HepG2 (cell line): ENCODE measurements at regions not wholly inside any gene's neighbourhood (a gene's known extent, or its start where the extent isn't known, plus 50 kb on each side); places are given as distances from the start of the nearest gene placed in this dataset.

Source experiments
- CREM ChIP-seq, 2 experiments: sonication (generic) in 1 of 2; formaldehyde crosslinking in 1 of 2; IDR thresholded peaks; 2 replicates each; pipeline versions ENCODE4 v1.4.0 to v1.6.1; 2016 to 2020; ENCODE audit warnings: antibody characterized with exemption in 1 of 2, mild to moderate bottlenecking in 1 of 2, missing genetic modification reagents in 1 of 2
- FOXA1 ChIP-seq, 2 experiments: fragments of 450-650 bp in 1 of 2; sonication (generic) in 1 of 2; formaldehyde crosslinking in 1 of 2; IDR thresholded peaks; 2 replicates each; pipeline versions ENCODE4 v1.4.0 to v1.6.1; 2016 to 2020; ENCODE audit warnings: missing genetic modification reagents in 1 of 2
- MAFF ChIP-seq: IDR thresholded peaks from 2 replicates; pipeline ENCODE4 v1.6.1; 2011; ENCODE audit warnings: low read depth, low read length, improper control_type of control experiment
- NCOA1 ChIP-seq: sonication (generic); formaldehyde crosslinking; IDR thresholded peaks from 2 replicates; pipeline ENCODE4 v1.9.0; 2021; ENCODE audit warnings: missing genetic modification reagents
- SATB2 ChIP-seq: sonication (generic); formaldehyde crosslinking; IDR thresholded peaks from 2 replicates; pipeline ENCODE4 v1.5.0; 2020; ENCODE audit warnings: missing genetic modification reagents
- ZNF550 ChIP-seq: sonication (generic); formaldehyde crosslinking; IDR thresholded peaks from 2 replicates; pipeline ENCODE4 v1.4.0; 2020; ENCODE audit warnings: mild to moderate bottlenecking, missing genetic modification reagents, borderline replicate concordance
- TF ChIP-seq, protein P1 (sequence below): sonication (generic); formaldehyde crosslinking; conservative IDR thresholded peaks from 2 replicates; pipeline ENCODE4 v1.4.0; 2020; ENCODE audit warnings: missing genetic modification reagents
- TF ChIP-seq, protein P2 (sequence below): sonication (generic); formaldehyde crosslinking; IDR thresholded peaks from 2 replicates; pipeline ENCODE4 v1.4.0; 2020; ENCODE audit warnings: missing genetic modification reagents

DNA sequence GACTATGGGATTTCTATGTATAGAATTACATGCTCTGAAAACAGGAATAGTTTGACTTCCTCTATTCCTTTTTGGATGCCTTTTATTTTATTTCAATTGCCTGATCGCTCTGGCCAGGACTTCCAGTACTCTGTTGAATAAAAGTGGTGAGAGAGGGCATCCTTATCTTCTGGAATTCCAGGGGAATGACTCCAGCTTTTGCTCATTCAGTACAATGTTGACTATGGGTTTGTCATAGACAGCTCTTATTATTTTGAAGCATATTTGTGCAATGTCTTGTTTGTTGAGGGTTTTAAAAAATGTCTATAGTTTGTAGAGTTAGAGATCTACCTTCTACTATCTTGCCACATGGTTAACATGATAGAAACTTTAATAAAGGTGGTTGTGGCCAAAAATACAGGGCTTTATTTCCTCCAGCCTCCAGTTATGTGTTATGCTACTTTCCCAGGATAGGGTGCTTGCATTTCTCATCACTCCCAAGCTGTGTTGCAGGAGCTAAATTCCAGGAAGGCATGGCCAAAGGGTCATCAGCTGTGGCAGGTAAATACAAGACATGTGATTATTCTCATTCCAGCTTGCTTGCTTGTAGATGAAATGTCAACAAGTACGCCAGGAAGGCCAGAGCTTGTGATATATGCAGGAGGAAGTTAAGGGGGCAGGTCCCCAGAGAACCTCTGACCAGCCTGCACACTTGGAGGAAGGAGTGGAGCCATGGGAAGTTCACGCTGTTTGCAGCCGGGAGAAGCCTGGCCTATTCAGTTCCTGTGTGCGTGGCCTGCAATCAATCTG is 142.4 kb upstream of the CPXCR1 start:
- TF ChIP-seq SATB2 (CRISPR knock-in tag) (no peak), NCOA1 (CRISPR knock-in tag) (peak; percentile 76; the same call in 1 of the 2 replicates), FOXA1 (IDR thresholded peaks at IDR 0.05) (peak; percentile 92), FOXA1 (CRISPR knock-in tag; IDR thresholded peaks at IDR 0.05) (peak; percentile 98), MAFF (no peak), CREM (IDR thresholded peaks at IDR 0.05) (peak; percentile 86), CREM (CRISPR knock-in tag; IDR thresholded peaks at IDR 0.05) (no peak), ZNF550 (CRISPR knock-in tag) (no peak)
- TF ChIP-seq, protein P1, sequence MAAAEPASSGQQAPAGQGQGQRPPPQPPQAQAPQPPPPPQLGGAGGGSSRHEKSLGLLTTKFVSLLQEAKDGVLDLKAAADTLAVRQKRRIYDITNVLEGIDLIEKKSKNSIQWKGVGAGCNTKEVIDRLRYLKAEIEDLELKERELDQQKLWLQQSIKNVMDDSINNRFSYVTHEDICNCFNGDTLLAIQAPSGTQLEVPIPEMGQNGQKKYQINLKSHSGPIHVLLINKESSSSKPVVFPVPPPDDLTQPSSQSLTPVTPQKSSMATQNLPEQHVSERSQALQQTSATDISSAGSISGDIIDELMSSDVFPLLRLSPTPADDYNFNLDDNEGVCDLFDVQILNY (CRISPR knock-in tag) = no peak
- TF ChIP-seq, protein P2, sequence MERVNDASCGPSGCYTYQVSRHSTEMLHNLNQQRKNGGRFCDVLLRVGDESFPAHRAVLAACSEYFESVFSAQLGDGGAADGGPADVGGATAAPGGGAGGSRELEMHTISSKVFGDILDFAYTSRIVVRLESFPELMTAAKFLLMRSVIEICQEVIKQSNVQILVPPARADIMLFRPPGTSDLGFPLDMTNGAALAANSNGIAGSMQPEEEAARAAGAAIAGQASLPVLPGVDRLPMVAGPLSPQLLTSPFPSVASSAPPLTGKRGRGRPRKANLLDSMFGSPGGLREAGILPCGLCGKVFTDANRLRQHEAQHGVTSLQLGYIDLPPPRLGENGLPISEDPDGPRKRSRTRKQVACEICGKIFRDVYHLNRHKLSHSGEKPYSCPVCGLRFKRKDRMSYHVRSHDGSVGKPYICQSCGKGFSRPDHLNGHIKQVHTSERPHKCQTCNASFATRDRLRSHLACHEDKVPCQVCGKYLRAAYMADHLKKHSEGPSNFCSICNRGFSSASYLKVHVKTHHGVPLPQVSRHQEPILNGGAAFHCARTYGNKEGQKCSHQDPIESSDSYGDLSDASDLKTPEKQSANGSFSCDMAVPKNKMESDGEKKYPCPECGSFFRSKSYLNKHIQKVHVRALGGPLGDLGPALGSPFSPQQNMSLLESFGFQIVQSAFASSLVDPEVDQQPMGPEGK (CRISPR knock-in tag) = peak; percentile 35
